GM12873 (cell line): ENCODE measurements at regions not wholly inside any gene's neighbourhood (a gene's known extent, or its start where the extent isn't known, plus 50 kb on each side); places are given as distances from the start of the nearest gene placed in this dataset.

Experiments used
- TF ChIP-seq, protein P1 (sequence below): IDR thresholded peaks from 2 replicates; pipeline ENCODE4 v1.5.1; 2012; ENCODE audit warnings: low read depth, mild to moderate bottlenecking, moderate library complexity, low read length, control low read depth; ENCODE audit not compliant: insufficient read depth; ENCODE audit errors: missing control alignments

DNA sequence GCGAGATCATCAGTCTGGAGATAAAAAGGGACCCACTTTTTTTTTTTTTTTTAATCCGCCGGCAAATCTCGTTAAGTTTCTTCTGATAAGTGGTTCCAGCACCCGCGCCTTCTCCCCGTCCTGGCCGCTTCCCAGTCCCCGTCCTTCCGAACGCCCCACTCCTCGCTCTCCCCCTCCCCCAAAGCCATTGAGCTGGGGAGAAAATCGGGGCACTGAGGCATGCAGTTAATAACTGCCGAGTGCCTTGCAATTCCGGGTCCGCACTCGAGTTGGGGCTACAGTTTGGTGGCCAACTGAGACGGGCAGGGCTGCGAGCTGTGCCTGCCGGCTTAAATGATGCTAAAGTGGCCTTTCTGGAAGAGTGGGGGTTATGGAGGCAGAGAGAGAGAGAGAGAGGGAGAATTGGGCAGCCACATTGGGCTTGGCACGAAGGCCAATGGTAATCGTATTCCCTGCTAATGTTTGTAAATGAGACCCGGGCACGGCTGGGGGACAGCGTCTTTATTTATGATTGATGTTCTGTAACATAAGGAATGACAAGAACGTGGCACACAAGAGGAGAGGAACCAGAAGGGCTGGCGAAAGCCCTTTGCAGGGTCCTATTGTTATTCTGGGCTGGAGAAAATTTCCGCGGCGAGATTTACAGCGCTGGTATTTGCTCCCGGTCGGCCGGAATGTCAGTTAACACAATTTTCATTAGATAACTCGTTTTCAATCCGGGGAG, 115.4 kb upstream of the MYL2 start:
- TF ChIP-seq, protein P1, sequence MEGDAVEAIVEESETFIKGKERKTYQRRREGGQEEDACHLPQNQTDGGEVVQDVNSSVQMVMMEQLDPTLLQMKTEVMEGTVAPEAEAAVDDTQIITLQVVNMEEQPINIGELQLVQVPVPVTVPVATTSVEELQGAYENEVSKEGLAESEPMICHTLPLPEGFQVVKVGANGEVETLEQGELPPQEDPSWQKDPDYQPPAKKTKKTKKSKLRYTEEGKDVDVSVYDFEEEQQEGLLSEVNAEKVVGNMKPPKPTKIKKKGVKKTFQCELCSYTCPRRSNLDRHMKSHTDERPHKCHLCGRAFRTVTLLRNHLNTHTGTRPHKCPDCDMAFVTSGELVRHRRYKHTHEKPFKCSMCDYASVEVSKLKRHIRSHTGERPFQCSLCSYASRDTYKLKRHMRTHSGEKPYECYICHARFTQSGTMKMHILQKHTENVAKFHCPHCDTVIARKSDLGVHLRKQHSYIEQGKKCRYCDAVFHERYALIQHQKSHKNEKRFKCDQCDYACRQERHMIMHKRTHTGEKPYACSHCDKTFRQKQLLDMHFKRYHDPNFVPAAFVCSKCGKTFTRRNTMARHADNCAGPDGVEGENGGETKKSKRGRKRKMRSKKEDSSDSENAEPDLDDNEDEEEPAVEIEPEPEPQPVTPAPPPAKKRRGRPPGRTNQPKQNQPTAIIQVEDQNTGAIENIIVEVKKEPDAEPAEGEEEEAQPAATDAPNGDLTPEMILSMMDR: no peak

DNA sequence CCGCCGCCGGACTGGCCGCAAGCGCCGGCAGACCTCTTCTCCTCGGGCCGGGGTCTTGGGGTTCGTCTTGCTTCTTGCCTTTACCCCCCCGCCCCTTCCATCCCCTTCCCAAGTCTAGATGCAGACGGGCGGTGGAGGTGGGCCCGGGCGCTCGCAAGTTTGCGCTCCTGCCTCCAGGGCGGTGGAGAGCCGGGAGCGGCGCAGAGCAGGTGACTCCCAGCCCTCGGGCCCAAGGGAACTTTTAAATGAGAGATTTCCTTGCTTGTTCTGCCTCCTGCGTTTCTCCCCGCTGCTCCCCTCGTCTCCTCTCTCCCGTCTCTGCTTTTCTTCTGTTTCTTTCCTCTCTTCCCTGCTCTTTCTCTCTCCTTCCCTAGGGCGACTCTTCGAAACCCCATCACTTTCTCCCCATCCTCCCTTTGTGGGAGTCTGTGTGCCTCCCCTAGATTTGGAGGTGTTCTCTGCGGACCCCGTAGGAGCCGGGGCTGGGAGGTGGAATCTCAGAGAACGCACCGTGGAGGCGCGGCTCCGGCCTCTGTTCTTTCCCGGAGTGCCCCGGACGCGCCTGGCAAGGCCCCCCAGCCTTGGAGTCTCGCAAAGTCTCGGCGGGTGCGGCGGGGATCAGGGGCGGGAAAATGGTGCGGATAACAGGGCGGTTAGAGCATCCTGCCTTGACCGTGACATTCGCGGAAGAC, 114.7 kb upstream of the MYL2 start:
- TF ChIP-seq, protein P1: no peak

DNA sequence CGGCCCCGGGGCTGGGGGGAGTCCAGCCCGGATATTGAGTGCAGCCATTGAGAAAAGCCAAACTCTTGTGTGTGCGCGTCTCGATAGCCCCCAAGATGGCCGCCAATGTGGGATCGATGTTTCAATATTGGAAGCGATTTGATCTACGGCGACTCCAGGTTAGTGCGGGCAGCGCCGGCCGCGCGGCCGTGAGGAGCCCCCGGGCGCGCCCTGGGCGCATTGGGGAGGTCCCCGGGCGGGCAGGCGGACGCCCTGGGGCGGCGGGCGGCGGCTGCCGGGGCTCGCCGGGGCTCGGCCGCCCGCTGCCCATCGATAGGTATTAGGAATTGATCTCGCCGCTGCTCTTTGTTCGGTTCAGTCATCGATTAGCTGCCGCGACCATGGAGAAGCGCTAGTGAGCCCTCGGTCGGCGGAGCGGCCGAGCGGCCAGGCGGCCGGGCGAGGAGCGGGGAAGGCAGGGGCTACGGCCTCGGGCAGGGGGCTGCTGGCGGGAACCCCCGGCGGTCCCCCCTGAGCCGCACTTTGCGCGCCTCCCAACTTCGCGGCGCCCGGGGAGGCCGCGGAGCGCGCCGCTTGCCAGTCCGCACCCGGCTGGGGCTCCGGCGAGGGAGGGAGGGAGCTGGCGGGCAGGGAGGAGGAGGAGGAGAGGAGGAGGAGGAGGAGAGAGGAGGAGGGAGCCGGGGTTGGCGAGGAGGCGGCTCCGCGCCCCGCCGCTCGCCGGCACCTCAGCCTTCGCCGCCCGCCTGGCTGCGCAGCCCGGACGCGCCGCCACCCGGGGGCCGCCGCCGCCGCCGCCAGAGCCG, 113.9 kb upstream of the MYL2 start, which contains the start of gene CUX2:
CUX2 (plus strand) TSS at position 83 of the 803 bp plus-strand sequence.
- TF ChIP-seq, protein P1: no peak

DNA sequence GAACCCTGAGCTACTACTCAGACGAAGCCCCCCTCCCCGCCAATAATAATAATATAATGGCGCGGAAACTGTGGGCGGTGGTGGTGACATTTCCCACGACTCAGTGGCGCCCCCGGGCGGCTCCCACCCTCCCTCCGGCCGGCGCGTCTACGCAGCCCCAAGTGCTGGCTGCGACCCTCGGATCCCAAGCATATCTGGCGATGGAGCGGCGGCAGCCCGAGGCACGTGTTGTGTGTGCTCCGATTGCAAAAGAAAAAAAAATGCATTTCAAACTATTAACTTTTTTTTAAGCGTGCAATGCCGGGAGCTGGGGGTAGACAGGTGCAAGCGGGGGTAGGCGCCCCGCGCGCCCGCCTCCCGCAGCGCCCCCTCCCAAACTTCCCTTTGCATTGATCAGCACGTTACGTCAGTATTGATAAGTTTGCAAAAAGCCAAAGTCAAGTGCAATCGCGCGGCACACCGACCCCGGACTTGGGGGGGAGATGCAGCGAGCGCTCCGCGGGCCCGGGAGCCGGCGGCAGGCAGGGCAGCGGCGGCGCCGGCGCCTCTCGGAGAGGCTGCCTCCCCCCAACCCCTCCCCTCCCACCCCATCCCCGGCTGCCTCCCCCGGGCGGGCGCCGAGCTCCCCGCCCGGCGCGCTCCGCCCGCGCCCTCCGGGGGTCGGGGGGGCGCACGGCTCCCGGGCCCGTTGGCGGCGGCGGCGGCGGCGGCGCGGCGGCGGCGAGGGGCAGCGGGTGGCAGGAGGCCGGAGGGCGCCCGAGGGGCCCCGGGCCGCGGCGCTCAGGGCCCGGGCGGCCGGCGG, 113.1 kb upstream of the MYL2 start:
- TF ChIP-seq, protein P1: peak; percentile 36

DNA sequence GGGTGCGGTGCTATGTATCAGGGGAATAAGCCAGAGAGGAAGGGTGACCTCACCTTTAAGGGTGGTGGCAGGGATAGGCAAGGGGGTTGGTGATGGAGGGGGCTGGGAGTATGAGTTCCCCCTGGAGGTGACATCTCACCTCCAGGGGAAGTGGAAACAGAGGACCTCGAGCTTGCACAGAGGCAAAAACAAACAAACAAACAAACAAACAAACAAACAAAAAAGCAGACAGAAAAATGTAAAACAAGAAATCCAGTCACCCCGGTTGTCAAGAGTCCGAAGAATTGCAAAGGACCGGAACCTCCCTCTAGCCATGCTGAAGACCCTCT, 112.2 kb upstream of the MYL2 start:
- TF ChIP-seq, protein P1: no peak

DNA sequence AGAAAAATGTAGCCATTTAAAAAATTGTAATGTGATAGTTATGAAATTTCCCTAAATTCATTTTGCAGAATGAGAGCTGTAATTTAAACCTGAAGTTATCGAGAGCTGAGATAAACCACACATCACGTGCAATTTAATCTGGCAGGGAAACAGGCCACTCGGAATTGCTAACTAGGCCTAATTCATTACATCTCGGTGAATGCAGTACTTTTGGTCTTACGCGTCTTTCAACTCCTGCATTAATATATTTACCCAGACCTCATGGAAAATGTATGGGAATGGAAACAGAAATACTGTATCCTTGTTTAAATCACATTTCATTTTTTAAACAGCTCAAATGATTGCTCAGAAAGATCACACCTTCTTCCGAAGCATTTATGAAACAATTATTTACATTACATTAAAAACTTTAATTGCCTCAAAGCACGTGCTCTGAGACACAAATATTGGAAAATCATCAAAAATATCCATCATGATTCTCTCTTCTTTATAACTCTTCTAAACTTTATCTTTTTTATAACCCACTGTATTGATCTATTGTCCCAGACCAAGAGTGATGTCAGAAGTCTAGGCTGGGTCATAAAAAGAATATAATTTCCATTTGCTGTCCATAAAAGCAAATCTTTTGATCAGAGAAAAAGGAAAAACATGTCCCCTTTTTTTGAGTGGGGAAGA, 111.7 kb upstream of the MYL2 start:
- TF ChIP-seq, protein P1: no peak
